GM18951 (cell line): ENCODE measurements at regions not wholly inside any gene's neighbourhood (a gene's known extent, or its start where the extent isn't known, plus 50 kb on each side); places are given as distances from the start of the nearest gene placed in this dataset.
"Not testable (repeated sequence)": the region's sequence is repeated elsewhere in the genome, so short reads cannot be mapped to it uniquely, and the experiment has no call there.

Source experiments
- POLR2A ChIP-seq: IDR thresholded peaks from 4 replicates; pipeline ENCODE4 v1.6.1; 2011; ENCODE audit warnings: mild to moderate bottlenecking; ENCODE audit not compliant: insufficient read length, insufficient read depth; ENCODE audit errors: extremely low read depth
- in situ Hi-C: fragments of 300-500 bp; cut with MboI; formaldehyde crosslinking; loops from one replicate; pipeline ENCODE4 v1.12.0; 2022; ENCODE audit warnings: low sequenced_read_pairs, mixed read lengths, inconsistent platforms; ENCODE audit not compliant: unreplicated experiment

- in situ Hi-C loops = no loop called here
- no peak for TF ChIP-seq POLR2A
These were observed 317.5 kb upstream of the AGA start for GRCh38 chr4:177759729-177760128.

- in situ Hi-C loops = no loop called here
- no peak for TF ChIP-seq POLR2A
These were observed 319.5 kb upstream of the AGA start for GRCh38 chr4:177761692-177762091.

GRCh38 chr4:177769155-177769554 is 326.9 kb upstream of the AGA start:
- in situ Hi-C loops = no loop called here
- TF ChIP-seq POLR2A = no peak

GRCh38 chr4:177770776-177771175 is 328.5 kb upstream of the AGA start:
- in situ Hi-C loops = no loop called here
- no peak for TF ChIP-seq POLR2A

- no peak for TF ChIP-seq POLR2A
- in situ Hi-C loops = no loop called here
These were observed 329.4 kb upstream of the AGA start for GRCh38 chr4:177771645-177772044.

- in situ Hi-C loops = no loop called here
- TF ChIP-seq POLR2A = no peak
These were observed 336.4 kb upstream of the AGA start for GRCh38 chr4:177778623-177779022.

- in situ Hi-C loops = no loop called here
- TF ChIP-seq POLR2A = no peak
These were observed 342.8 kb upstream of the AGA start for GRCh38 chr4:177785000-177785399.

GRCh38 chr4:177789610-177790009 is 347.4 kb upstream of the AGA start:
- TF ChIP-seq POLR2A = no peak
- in situ Hi-C loops = no loop called here

- no peak for TF ChIP-seq POLR2A
- in situ Hi-C loops = no loop called here
These were observed 349.0 kb upstream of the AGA start for GRCh38 chr4:177791188-177791587.

- in situ Hi-C loops = no loop called here
- TF ChIP-seq POLR2A = no peak
These were observed 354.6 kb upstream of the AGA start for GRCh38 chr4:177796841-177797240.

- no peak for TF ChIP-seq POLR2A
- in situ Hi-C loops = no loop called here
These were observed 355.9 kb upstream of the AGA start for GRCh38 chr4:177798161-177798560.

GRCh38 chr4:177802162-177802561 is 359.9 kb upstream of the AGA start:
- in situ Hi-C loops = no loop called here
- TF ChIP-seq POLR2A = no peak

GRCh38 chr4:177802661-177803060 is 360.4 kb upstream of the AGA start:
- in situ Hi-C loops = no loop called here
- no peak for TF ChIP-seq POLR2A

GRCh38 chr4:177803151-177803550 is 360.9 kb upstream of the AGA start:
- in situ Hi-C loops = no loop called here
- TF ChIP-seq POLR2A = no peak

GRCh38 chr4:177809791-177810190 is 367.6 kb upstream of the AGA start:
- no peak for TF ChIP-seq POLR2A
- in situ Hi-C loops = no loop called here

GRCh38 chr4:177810220-177810619 is 368.0 kb upstream of the AGA start:
- no peak for TF ChIP-seq POLR2A
- in situ Hi-C loops = no loop called here

GRCh38 chr4:177818392-177818791 is 376.2 kb upstream of the AGA start:
- in situ Hi-C loops = not testable (repeated sequence)
